ENCODE measurements at regions not wholly inside any gene's neighbourhood (a gene's known extent, or its start where the extent isn't known, plus 50 kb on each side); places are given as distances from the start of the nearest gene placed in this dataset.

GRCh38 chr13:26503826-26504594 lies 53.5 kb upstream of the WASF3 start:
- H3K27me3 ChIP-seq (ENCODE audit: insufficient read depth in 3 of 3, low read length in 2 of 3), result no peaks in the 10 kb centered on the region
- H3K36me3 ChIP-seq (ENCODE audit: insufficient read depth in 1 of 2, low read depth in 1 of 2), result no peaks in the 10 kb centered on the region
- H3K27ac ChIP-seq, result no peak overlapping the region
- intact Hi-C loops (cut with DNase I), result no loop called here
- H3K4me1 ChIP-seq, result no peaks in the 10 kb centered on the region
- ATAC-seq (no peak), DNase-seq (no peak)
- whole genome bisulfite sequencing, 3 donors, result 67 to 74% (median 73%) methylated on average over 8 of the region's 8 CpGs
- H3K9me3 ChIP-seq, result no peaks in the 10 kb centered on the region
- no peak for TF ChIP-seq CTCF (IDR thresholded peaks at IDR 0.05)
- no peak overlapping the region for H3K4me3 ChIP-seq

All from psoas muscle (tissue), 7 donors.